Karpas-422 (cell line): ENCODE measurements at regions not wholly inside any gene's neighbourhood (a gene's known extent, or its start where the extent isn't known, plus 50 kb on each side); places are given as distances from the start of the nearest gene placed in this dataset.

Source experiments
- DNase-seq: peaks from one replicate; pipeline ENCODE4 v3.0.0-alpha.2; 2015
- H2AFZ ChIP-seq: fragments of 200-600 bp; sonication (generic); 2 replicates; pipeline ENCODE4 v1.6.1; 2014; ENCODE audit warnings: antibody characterized with exemption, low read length, mixed read lengths
- H3K27ac ChIP-seq: fragments of 200-600 bp; sonication (generic); 2 replicates; pipeline ENCODE4 v1.5.1; 2014; ENCODE audit warnings: mild to moderate bottlenecking, low read length, moderate library complexity
- H3K27me3 ChIP-seq: fragments of 200-600 bp; sonication (generic); 2 replicates; pipeline ENCODE4 v1.6.1; 2014; ENCODE audit warnings: low read length, mixed read lengths
- H3K36me3 ChIP-seq: fragments of 200-600 bp; sonication (generic); 2 replicates; pipeline ENCODE4 v1.6.1; 2014; ENCODE audit warnings: low read length, mixed read lengths; ENCODE audit not compliant: insufficient read depth
- H3K4me1 ChIP-seq: fragments of 200-600 bp; sonication (generic); 2 replicates; pipeline ENCODE4 v1.6.1; 2014; ENCODE audit warnings: mild to moderate bottlenecking, low read length, mixed read lengths
- H3K4me2 ChIP-seq: fragments of 200-600 bp; sonication (generic); 2 replicates; pipeline ENCODE4 v1.6.1; 2014; ENCODE audit warnings: low read length, low read depth, mild to moderate bottlenecking; ENCODE audit not compliant: poor library complexity, severe bottlenecking
- H3K4me3 ChIP-seq: fragments of 200-600 bp; sonication (generic); 2 replicates; pipeline ENCODE4 v1.5.1; 2014; ENCODE audit warnings: mild to moderate bottlenecking, antibody characterized with exemption, low read length, mixed read lengths
- H3K79me2 ChIP-seq: fragments of 200-600 bp; sonication (generic); 2 replicates; pipeline ENCODE4 v1.6.1; 2014; ENCODE audit warnings: mild to moderate bottlenecking, low read length, mixed read lengths
- H3K9ac ChIP-seq: fragments of 200-600 bp; sonication (generic); 2 replicates; pipeline ENCODE4 v1.6.0; 2014; ENCODE audit warnings: low read length
- H3K9me2 ChIP-seq: fragments of 200-600 bp; sonication (generic), shearing (Covaris generic); replicated peaks from 2 replicates; pipeline ENCODE4 v1.6.0; 2014; ENCODE audit warnings: mild to moderate bottlenecking, low read length, moderate library complexity; ENCODE audit not compliant: insufficient read depth
- H3K9me3 ChIP-seq: fragments of 300-700, 200-600 bp; sonication (generic); 2 replicates; pipeline ENCODE4 v1.6.1; 2014; ENCODE audit warnings: low read length, mixed read lengths
- H4K20me1 ChIP-seq: fragments of 200-600 bp; sonication (generic); 2 replicates; pipeline ENCODE4 v1.6.1; 2014; ENCODE audit warnings: mild to moderate bottlenecking, antibody characterized with exemption, low read length, low read depth; ENCODE audit not compliant: insufficient read depth

DNA sequence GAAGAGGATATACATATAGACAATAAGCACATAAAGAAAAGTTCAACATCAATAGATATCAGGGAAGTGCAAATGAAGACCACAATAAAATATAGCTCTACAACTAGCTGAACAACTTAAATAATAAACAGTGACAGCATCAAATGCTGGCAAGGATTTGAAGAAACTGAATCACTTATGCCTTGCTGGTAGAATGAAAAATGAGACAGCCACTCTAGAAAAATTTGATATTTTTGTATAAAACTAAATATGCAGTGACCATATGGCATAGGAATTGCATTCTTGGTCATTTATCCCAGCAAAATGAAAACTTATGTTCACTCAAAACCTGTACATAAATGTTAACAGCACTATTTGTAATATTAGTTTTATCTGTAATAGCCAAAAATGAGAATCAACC, 1102.0 kb downstream of the C4orf33 start:
- no peaks in the 10 kb centered on the region for H3K27me3 ChIP-seq
- no peaks in the 10 kb centered on the region for H4K20me1 ChIP-seq
- no peak overlapping the region for H3K9ac ChIP-seq
- H3K4me2 ChIP-seq = no peak overlapping the region
- H3K4me1 ChIP-seq = no peaks in the 10 kb centered on the region
- DNase-seq = no peak
- peaks cover 13% of the 10 kb centered on the region; the same call in 1 of the 2 replicates for H3K9me3 ChIP-seq
- no peaks in the 10 kb centered on the region for H3K79me2 ChIP-seq
- H3K36me3 ChIP-seq = no peaks in the 10 kb centered on the region
- no peaks in the 10 kb centered on the region; the same call in 1 of the 2 replicates for H3K9me2 ChIP-seq
- H2AFZ ChIP-seq = no peak overlapping the region
- H3K4me3 ChIP-seq = no peak overlapping the region
- H3K27ac ChIP-seq = no peak overlapping the region

- no peak overlapping the region for H2AFZ ChIP-seq
- no peak overlapping the region for H3K4me2 ChIP-seq
- no peaks in the 10 kb centered on the region for H3K79me2 ChIP-seq
- no peaks in the 10 kb centered on the region for H3K9me2 ChIP-seq
- no peak overlapping the region for H3K27ac ChIP-seq
- no peaks in the 10 kb centered on the region for H3K27me3 ChIP-seq
- H3K9ac ChIP-seq = no peak overlapping the region
- no peak overlapping the region for H3K4me3 ChIP-seq
- H4K20me1 ChIP-seq = no peaks in the 10 kb centered on the region
- H3K4me1 ChIP-seq = no peaks in the 10 kb centered on the region
- H3K9me3 ChIP-seq = peaks cover 23% of the 10 kb centered on the region
- DNase-seq = no peak
- no peaks in the 10 kb centered on the region for H3K36me3 ChIP-seq
Measured at GRCh38 chr4:130203571-130203970, 1107.6 kb downstream of the C4orf33 start.

DNA sequence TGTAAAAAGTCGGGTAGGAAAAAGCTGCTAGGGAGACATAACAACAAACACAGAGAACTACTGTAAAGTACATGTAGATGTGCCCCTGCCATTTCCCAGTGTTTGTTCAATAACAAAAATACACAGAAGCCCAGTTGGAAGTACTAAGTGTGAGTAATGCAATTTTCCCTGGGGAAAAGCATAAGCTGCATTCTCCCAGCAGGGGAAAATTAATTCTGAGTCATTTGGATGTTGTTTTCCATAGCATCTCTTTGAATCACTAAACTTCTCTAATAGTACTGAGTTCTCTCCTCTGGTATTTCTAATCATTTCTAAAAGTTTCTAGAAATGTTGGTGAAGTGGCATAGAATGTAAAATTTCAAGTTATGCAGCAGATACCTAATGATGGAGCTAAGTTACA, 1114.9 kb downstream of the C4orf33 start:
- no peaks in the 10 kb centered on the region for H3K36me3 ChIP-seq
- H4K20me1 ChIP-seq = no peaks in the 10 kb centered on the region
- no peaks in the 10 kb centered on the region for H3K27me3 ChIP-seq
- H3K9ac ChIP-seq = no peak overlapping the region
- 0 out of 2 replicates have a peak, but pooled peaks cover 6% of the 10 kb centered on the region for H3K9me2 ChIP-seq
- no peaks in the 10 kb centered on the region; the same call in 1 of the 2 replicates for H3K9me3 ChIP-seq
- H3K79me2 ChIP-seq = no peaks in the 10 kb centered on the region
- no peaks in the 10 kb centered on the region for H3K4me1 ChIP-seq
- H3K4me3 ChIP-seq = no peak overlapping the region
- no peak overlapping the region for H3K4me2 ChIP-seq
- no peak overlapping the region for H3K27ac ChIP-seq
- no peak overlapping the region for H2AFZ ChIP-seq
- no peak for DNase-seq

- Histone ChIP-seq H3K27me3 (no peaks in the 10 kb centered on the region), H3K4me2 (no peak overlapping the region), H3K79me2 (no peaks in the 10 kb centered on the region), H3K9me2 (0 out of 2 replicates have a peak, but pooled peaks cover 4% of the 10 kb centered on the region), H3K27ac (no peak overlapping the region), H3K4me1 (no peaks in the 10 kb centered on the region), H2AFZ (no peak overlapping the region), H3K4me3 (no peak overlapping the region), H4K20me1 (no peaks in the 10 kb centered on the region), H3K36me3 (no peaks in the 10 kb centered on the region), H3K9me3 (no peaks in the 10 kb centered on the region), H3K9ac (no peak overlapping the region)
- DNase-seq = no peak
Measured at GRCh38 chr4:130214268-130214667, 1118.3 kb downstream of the C4orf33 start.

DNA sequence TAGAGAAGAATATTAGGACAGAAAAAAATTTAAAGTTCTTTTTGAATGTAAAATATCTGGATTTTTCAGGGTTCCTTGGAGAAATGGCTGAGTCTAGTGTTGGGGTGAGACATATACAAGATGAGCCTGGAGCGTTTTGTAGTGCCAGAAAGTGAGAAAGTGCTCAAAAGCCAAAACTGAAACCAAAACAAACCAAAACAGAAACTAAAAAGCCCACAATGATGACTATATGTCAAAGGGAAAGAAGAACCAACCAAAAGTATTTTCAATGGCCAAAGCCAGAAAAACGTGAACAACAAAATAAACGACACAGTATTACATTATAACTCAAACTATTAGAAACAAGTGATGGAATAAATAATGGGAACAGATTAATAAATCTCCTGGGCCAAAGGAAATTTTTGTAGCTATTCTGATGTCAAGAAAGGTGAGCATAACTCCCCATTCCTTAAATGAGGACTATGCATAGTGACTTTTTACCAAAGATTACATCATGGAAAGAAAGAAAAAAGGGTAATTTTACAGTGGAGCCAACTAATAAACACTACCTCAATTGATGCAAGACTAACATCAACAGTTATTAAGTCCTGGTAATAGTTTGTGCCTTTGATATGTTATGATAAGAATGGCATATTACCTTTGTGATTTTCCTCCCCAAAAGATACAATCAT, 1137.6 kb downstream of the C4orf33 start:
- no peaks in the 10 kb centered on the region for H3K79me2 ChIP-seq
- peaks cover 13% of the 10 kb centered on the region; the same call in 1 of the 2 replicates for H3K9me3 ChIP-seq
- H3K4me1 ChIP-seq = peaks cover 3% of the 10 kb centered on the region; the same call in 1 of the 2 replicates
- no peak for DNase-seq
- H3K9me2 ChIP-seq = peaks cover 3% of the 10 kb centered on the region
- no peak overlapping the region for H3K9ac ChIP-seq
- no peak overlapping the region for H3K4me2 ChIP-seq
- H3K27ac ChIP-seq = no peak overlapping the region
- H3K36me3 ChIP-seq = no peaks in the 10 kb centered on the region
- H3K4me3 ChIP-seq = no peak overlapping the region
- no peaks in the 10 kb centered on the region for H3K27me3 ChIP-seq
- H2AFZ ChIP-seq = no peak overlapping the region; the same call in 1 of the 2 replicates
- H4K20me1 ChIP-seq = no peaks in the 10 kb centered on the region

DNA sequence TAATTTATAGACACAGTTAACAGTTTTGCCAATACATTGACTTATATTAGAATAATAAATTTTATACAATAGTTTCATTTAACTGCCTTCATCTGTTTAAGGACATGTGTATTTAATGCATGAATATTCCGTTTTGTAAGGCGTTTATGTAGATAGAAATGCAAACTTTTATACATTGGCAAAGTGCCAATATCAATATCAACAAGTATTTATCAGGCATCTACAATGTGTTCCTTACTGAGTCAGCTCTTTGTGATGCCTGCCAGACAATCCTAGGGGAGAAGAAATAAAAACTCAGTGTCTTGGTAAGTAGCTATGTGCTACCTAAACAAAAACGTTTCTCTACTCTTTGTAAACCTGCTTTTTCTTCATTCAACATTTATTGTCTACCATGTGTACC, 1142.2 kb downstream of the C4orf33 start:
- H3K27me3 ChIP-seq = no peaks in the 10 kb centered on the region
- H3K27ac ChIP-seq = no peak overlapping the region
- H3K4me1 ChIP-seq = peaks cover 3% of the 10 kb centered on the region; the same call in 1 of the 2 replicates
- no peaks in the 10 kb centered on the region for H3K36me3 ChIP-seq
- H3K4me2 ChIP-seq = no peak overlapping the region
- no peak overlapping the region for H2AFZ ChIP-seq
- no peaks in the 10 kb centered on the region for H3K79me2 ChIP-seq
- H3K4me3 ChIP-seq = no peak overlapping the region
- DNase-seq = no peak
- no peaks in the 10 kb centered on the region; the same call in 1 of the 2 replicates for H3K9me3 ChIP-seq
- H3K9me2 ChIP-seq = peaks cover 3% of the 10 kb centered on the region; the same call in 1 of the 2 replicates
- no peak overlapping the region for H3K9ac ChIP-seq
- H4K20me1 ChIP-seq = no peaks in the 10 kb centered on the region

GRCh38 chr4:130249002-130249401, 1153.0 kb downstream of the C4orf33 start:
- Histone ChIP-seq H3K27me3 (no peaks in the 10 kb centered on the region), H3K4me1 (no peaks in the 10 kb centered on the region), H3K27ac (no peak overlapping the region), H3K9me2 (no peaks in the 10 kb centered on the region), H4K20me1 (no peaks in the 10 kb centered on the region), H3K4me2 (no peak overlapping the region), H2AFZ (no peak overlapping the region), H3K36me3 (no peaks in the 10 kb centered on the region), H3K9me3 (no peaks in the 10 kb centered on the region), H3K4me3 (no peak overlapping the region), H3K9ac (no peak overlapping the region), H3K79me2 (no peaks in the 10 kb centered on the region)
- DNase-seq = no peak

DNA sequence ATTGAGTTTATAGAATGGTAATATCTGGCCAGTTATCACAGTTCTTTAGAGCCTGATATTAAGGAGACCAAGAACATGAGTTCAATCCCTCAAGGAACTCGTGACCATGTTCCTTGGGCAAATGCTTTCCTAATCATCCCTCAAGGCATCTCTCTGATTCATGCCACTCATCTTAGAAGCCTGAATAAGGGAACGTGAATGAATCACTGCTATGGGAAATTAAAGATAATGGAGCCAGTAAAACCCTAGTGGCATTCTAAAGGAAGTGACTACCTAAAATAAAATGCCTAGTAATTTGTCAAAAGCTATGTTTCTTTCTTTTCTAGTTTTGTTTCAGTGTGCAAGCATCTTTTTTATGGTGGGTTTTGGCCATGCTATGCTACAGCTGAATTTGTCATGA, 1161.3 kb downstream of the C4orf33 start:
- H3K9ac ChIP-seq = no peak overlapping the region
- H2AFZ ChIP-seq = no peak overlapping the region
- H3K27ac ChIP-seq = no peak overlapping the region
- no peaks in the 10 kb centered on the region for H3K9me2 ChIP-seq
- H3K36me3 ChIP-seq = no peaks in the 10 kb centered on the region
- no peak overlapping the region for H3K4me2 ChIP-seq
- DNase-seq = no peak
- H3K4me1 ChIP-seq = no peaks in the 10 kb centered on the region
- no peaks in the 10 kb centered on the region for H4K20me1 ChIP-seq
- H3K4me3 ChIP-seq = no peak overlapping the region
- no peaks in the 10 kb centered on the region for H3K27me3 ChIP-seq
- H3K9me3 ChIP-seq = peaks cover 5% of the 10 kb centered on the region; the same call in 1 of the 2 replicates
- H3K79me2 ChIP-seq = no peaks in the 10 kb centered on the region
